ENCODE measurements at regions not wholly inside any gene's neighbourhood (a gene's known extent, or its start where the extent isn't known, plus 50 kb on each side); places are given as distances from the start of the nearest gene placed in this dataset.

DNA sequence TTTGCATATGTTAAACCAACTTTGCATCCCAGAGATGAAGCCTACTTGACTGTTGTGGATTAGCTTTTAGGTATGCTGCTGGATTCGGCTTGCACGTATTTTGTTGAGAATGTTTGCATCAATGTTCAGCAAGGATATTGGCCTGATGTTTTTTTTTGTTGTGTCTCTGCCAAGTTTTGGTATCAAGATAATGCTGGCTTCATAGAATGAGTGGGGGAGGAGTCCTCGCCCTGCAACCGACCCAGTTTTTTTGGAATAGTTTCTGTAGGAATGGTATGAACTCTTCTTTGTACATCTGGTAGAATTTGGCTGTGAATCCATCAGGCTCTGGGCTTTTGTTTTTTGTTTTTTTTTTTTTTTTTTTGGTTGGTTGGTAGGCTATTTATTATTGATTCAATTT is 147.9 kb downstream of the AHR start:
- in situ Hi-C loops (cut with HindIII; ENCODE audit: low pct_unique_long_range_greater_than_20kb, low sequenced_read_pairs) (no loop called here), intact Hi-C loops (cut with micrococcal nuclease; ENCODE audit: unreplicated experiment) (no loop called here)
- CTCF ChIA-PET = no interaction called here
- DNase-seq (ENCODE audit: low read depth, low spot score) = no peak
- no peaks in the 10 kb centered on the region for H3K4me1 ChIP-seq (ENCODE audit: control insufficient read depth, insufficient read depth, low read length)
- BruUV-seq (replicated peaks) = no TSS peak
- POLR2A ChIA-PET = no interaction called here
- no peak for ATAC-seq
- TF ChIP-seq, protein P1, sequence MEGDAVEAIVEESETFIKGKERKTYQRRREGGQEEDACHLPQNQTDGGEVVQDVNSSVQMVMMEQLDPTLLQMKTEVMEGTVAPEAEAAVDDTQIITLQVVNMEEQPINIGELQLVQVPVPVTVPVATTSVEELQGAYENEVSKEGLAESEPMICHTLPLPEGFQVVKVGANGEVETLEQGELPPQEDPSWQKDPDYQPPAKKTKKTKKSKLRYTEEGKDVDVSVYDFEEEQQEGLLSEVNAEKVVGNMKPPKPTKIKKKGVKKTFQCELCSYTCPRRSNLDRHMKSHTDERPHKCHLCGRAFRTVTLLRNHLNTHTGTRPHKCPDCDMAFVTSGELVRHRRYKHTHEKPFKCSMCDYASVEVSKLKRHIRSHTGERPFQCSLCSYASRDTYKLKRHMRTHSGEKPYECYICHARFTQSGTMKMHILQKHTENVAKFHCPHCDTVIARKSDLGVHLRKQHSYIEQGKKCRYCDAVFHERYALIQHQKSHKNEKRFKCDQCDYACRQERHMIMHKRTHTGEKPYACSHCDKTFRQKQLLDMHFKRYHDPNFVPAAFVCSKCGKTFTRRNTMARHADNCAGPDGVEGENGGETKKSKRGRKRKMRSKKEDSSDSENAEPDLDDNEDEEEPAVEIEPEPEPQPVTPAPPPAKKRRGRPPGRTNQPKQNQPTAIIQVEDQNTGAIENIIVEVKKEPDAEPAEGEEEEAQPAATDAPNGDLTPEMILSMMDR (IDR thresholded peaks at IDR 0.05) = no peak
- TF ChIP-seq TCF7L2 (IDR thresholded peaks at IDR 0.05; ENCODE audit: low read depth, low read length) (no peak), SIN3A (IDR thresholded peaks at IDR 0.05; ENCODE audit: borderline replicate concordance, insufficient read depth, low read depth, low read length) (no peak), POLR2AphosphoS5 (IDR thresholded peaks at IDR 0.05; ENCODE audit: low read depth, low read length) (no peak)
- TF ChIP-seq, protein P2, sequence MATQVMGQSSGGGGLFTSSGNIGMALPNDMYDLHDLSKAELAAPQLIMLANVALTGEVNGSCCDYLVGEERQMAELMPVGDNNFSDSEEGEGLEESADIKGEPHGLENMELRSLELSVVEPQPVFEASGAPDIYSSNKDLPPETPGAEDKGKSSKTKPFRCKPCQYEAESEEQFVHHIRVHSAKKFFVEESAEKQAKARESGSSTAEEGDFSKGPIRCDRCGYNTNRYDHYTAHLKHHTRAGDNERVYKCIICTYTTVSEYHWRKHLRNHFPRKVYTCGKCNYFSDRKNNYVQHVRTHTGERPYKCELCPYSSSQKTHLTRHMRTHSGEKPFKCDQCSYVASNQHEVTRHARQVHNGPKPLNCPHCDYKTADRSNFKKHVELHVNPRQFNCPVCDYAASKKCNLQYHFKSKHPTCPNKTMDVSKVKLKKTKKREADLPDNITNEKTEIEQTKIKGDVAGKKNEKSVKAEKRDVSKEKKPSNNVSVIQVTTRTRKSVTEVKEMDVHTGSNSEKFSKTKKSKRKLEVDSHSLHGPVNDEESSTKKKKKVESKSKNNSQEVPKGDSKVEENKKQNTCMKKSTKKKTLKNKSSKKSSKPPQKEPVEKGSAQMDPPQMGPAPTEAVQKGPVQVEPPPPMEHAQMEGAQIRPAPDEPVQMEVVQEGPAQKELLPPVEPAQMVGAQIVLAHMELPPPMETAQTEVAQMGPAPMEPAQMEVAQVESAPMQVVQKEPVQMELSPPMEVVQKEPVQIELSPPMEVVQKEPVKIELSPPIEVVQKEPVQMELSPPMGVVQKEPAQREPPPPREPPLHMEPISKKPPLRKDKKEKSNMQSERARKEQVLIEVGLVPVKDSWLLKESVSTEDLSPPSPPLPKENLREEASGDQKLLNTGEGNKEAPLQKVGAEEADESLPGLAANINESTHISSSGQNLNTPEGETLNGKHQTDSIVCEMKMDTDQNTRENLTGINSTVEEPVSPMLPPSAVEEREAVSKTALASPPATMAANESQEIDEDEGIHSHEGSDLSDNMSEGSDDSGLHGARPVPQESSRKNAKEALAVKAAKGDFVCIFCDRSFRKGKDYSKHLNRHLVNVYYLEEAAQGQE (IDR thresholded peaks at IDR 0.05; ENCODE audit: insufficient read depth in 1 of 2, low read depth in 2 of 2, low read length in 1 of 2) = no peak
- no peaks in the 10 kb centered on the region for H3K9me3 ChIP-seq (ENCODE audit: control insufficient read depth, insufficient read depth, low read depth, low read length)
- no peak overlapping the region for H3K4me3 ChIP-seq (ENCODE audit: low read depth in 2 of 2, low read length in 2 of 2)
- no peaks in the 10 kb centered on the region for H3K36me3 ChIP-seq (ENCODE audit: control insufficient read depth, insufficient read depth, low read length)
- no peak overlapping the region for H3K27ac ChIP-seq (ENCODE audit: low read length)
- H3K27me3 ChIP-seq (ENCODE audit: control insufficient read depth, insufficient read depth, low read length) = no peaks in the 10 kb centered on the region

DNA sequence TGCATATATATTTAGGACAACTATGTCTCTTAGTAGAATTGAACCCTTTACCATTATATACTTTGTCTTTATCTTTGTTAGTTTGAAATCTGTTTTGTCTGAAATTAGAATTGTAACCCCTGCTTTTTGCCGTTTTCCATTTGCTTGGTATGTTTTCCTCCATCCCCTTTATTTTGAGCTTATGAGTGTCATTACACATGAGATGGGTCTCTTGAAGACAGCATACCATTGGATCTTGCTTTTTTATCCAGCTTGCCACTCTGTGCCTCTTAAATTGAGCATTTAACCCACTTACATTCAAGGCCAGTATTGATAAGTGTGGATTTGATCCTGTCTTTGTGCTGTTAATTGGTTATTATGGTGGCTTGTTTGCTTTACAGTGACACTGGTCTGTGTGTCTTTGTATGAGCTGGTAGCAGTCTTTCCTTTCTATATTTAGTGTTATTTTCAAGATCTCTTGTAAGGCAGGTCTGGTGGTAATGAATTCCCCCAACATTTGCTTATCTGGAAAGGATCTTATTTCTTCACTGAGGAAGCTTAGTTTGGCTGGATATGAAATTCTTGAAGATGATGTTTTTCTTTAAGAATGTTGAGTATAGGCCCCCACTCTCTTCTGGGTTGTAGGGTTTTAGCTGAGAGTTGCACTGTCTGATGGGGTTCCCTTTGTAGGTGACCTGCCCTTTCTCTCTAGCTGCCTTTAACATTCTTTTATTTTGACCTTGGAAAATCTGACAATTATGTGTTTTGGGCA is 149.5 kb downstream of the AHR start:
- H3K27ac ChIP-seq (ENCODE audit: low read length) = no peak overlapping the region
- no peak for DNase-seq (ENCODE audit: low read depth, low spot score)
- ChIA-PET POLR2A (no interaction called here), CTCF (no interaction called here)
- in situ Hi-C loops (cut with HindIII; ENCODE audit: low pct_unique_long_range_greater_than_20kb, low sequenced_read_pairs) (no loop called here), intact Hi-C loops (cut with micrococcal nuclease; ENCODE audit: unreplicated experiment) (no loop called here)
- no peaks in the 10 kb centered on the region for H3K36me3 ChIP-seq (ENCODE audit: control insufficient read depth, insufficient read depth, low read length)
- H3K4me3 ChIP-seq (ENCODE audit: low read depth in 2 of 2, low read length in 2 of 2) = no peak overlapping the region
- no TSS peak for BruUV-seq (replicated peaks)
- no peaks in the 10 kb centered on the region for H3K27me3 ChIP-seq (ENCODE audit: control insufficient read depth, insufficient read depth, low read length)
- ATAC-seq = peak; percentile 21; the same call in 1 of the 2 replicates
- TF ChIP-seq, protein P1 (IDR thresholded peaks at IDR 0.05) = no peak
- TF ChIP-seq, protein P2 (IDR thresholded peaks at IDR 0.05; ENCODE audit: insufficient read depth in 1 of 2, low read depth in 2 of 2, low read length in 1 of 2) = no peak
- no peak for TF ChIP-seq SIN3A (IDR thresholded peaks at IDR 0.05; ENCODE audit: borderline replicate concordance, insufficient read depth, low read depth, low read length)
- TF ChIP-seq POLR2AphosphoS5 (IDR thresholded peaks at IDR 0.05; ENCODE audit: low read depth, low read length) = no peak
- no peak for TF ChIP-seq TCF7L2 (IDR thresholded peaks at IDR 0.05; ENCODE audit: low read depth, low read length)
- H3K9me3 ChIP-seq (ENCODE audit: control insufficient read depth, insufficient read depth, low read depth, low read length) = no peaks in the 10 kb centered on the region
- H3K4me1 ChIP-seq (ENCODE audit: control insufficient read depth, insufficient read depth, low read length) = no peaks in the 10 kb centered on the region
